GM12873 (cell line): ENCODE measurements at regions not wholly inside any gene's neighbourhood (a gene's known extent, or its start where the extent isn't known, plus 50 kb on each side); places are given as distances from the start of the nearest gene placed in this dataset.

Experiments used
- CTCF ChIP-seq: IDR thresholded peaks from 2 replicates; pipeline ENCODE4 v1.5.1; 2012; ENCODE audit warnings: low read depth, mild to moderate bottlenecking, moderate library complexity, low read length, control low read depth; ENCODE audit not compliant: insufficient read depth; ENCODE audit errors: missing control alignments

DNA sequence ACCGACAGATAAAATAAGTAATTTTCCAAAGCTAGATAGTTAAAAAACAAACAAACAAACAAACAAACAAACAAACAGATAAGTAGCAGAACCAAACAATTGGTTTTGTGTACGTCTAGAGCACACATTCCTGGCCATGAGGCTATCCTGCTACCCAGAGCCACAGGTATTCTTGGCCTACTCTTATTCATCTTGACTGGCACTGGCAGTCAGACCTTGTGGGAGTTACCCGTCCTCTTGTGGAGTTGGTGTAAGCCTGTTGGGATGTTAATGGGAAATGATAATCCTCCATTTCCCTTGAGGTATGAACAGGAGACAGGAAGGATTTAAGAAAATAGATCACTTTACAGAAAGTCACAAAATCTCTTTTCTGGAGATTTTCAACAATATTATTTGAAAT is 142.4 kb upstream of the MEOX2 start:
- TF ChIP-seq CTCF, result no peak

- no peak for TF ChIP-seq CTCF
These were observed 135.3 kb upstream of the MEOX2 start for GRCh38 chr7:15821484-15822427.

GRCh38 chr7:15820319-15820718 is 133.8 kb upstream of the MEOX2 start:
- no peak for TF ChIP-seq CTCF

- no peak for TF ChIP-seq CTCF
These were observed 130.4 kb upstream of the MEOX2 start for GRCh38 chr7:15816835-15817426.

- no peak for TF ChIP-seq CTCF
These were observed 127.0 kb upstream of the MEOX2 start for GRCh38 chr7:15813448-15813847.

- no peak for TF ChIP-seq CTCF
These were observed 119.4 kb upstream of the MEOX2 start for GRCh38 chr7:15805891-15806290.

GRCh38 chr7:15802425-15802824 is 115.9 kb upstream of the MEOX2 start:
- no peak for TF ChIP-seq CTCF
